ENCODE measurements at regions not wholly inside any gene's neighbourhood (a gene's known extent, or its start where the extent isn't known, plus 50 kb on each side); places are given as distances from the start of the nearest gene placed in this dataset.

GRCh38 chr6:2361195-2361594, 115.8 kb upstream of the GMDS start:
- DNase-seq (ENCODE audit: low read depth, low spot score), result no peak
- TF ChIP-seq, protein P1, sequence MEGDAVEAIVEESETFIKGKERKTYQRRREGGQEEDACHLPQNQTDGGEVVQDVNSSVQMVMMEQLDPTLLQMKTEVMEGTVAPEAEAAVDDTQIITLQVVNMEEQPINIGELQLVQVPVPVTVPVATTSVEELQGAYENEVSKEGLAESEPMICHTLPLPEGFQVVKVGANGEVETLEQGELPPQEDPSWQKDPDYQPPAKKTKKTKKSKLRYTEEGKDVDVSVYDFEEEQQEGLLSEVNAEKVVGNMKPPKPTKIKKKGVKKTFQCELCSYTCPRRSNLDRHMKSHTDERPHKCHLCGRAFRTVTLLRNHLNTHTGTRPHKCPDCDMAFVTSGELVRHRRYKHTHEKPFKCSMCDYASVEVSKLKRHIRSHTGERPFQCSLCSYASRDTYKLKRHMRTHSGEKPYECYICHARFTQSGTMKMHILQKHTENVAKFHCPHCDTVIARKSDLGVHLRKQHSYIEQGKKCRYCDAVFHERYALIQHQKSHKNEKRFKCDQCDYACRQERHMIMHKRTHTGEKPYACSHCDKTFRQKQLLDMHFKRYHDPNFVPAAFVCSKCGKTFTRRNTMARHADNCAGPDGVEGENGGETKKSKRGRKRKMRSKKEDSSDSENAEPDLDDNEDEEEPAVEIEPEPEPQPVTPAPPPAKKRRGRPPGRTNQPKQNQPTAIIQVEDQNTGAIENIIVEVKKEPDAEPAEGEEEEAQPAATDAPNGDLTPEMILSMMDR (IDR thresholded peaks at IDR 0.05; ENCODE audit: low read depth, low read length), result no peak
- in situ Hi-C loops (cut with HindIII; ENCODE audit: low sequenced_read_pairs), result no loop called here
- no peak overlapping the region for H3K4me3 ChIP-seq (ENCODE audit: low read depth, low read length)

DNA sequence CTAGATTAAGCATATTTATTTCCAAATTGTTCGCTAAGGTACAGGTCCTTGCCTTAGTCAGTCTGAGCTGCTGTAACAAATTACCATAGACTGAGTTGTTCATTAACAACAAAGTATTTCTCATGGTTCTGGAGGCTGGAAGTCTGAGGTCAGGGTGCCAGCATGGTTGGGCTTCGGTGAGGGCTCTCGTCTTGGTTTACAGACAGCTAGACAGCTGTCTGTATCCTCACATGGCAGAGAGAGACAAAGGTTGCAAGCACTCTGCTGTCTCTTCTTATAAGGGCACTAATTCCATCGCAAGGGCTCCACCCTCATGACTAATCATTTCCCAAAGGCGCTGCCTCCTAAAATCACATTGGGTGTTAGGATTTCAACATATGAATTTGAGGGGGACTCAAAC, 115.3 kb upstream of the GMDS start:
- DNase-seq (ENCODE audit: low read depth, low spot score), result no peak
- H3K4me3 ChIP-seq (ENCODE audit: low read depth, low read length), result no peak overlapping the region
- in situ Hi-C loops (cut with HindIII; ENCODE audit: low sequenced_read_pairs), result no loop called here
- TF ChIP-seq, protein P1 (IDR thresholded peaks at IDR 0.05; ENCODE audit: low read depth, low read length), result no peak

- in situ Hi-C loops (cut with HindIII; ENCODE audit: low sequenced_read_pairs), result no loop called here
These were observed 114.7 kb upstream of the GMDS start for GRCh38 chr6:2360126-2360525.

GRCh38 chr6:2355150-2355549, 109.7 kb upstream of the GMDS start:
- no peak for DNase-seq (ENCODE audit: low read depth, low spot score)
- TF ChIP-seq, protein P1 (IDR thresholded peaks at IDR 0.05; ENCODE audit: low read depth, low read length), result no peak
- in situ Hi-C loops (cut with HindIII; ENCODE audit: low sequenced_read_pairs), result no loop called here
- H3K4me3 ChIP-seq (ENCODE audit: low read depth, low read length), result no peak overlapping the region

More at GRCh38 chr6:2360126-2360525, 114.7 kb upstream of the GMDS start:
- DNase-seq (ENCODE audit: low read depth, low spot score), result no peak
- no peak overlapping the region for H3K4me3 ChIP-seq (ENCODE audit: low read depth, low read length)
- TF ChIP-seq, protein P1 (IDR thresholded peaks at IDR 0.05; ENCODE audit: low read depth, low read length), result no peak

DNA sequence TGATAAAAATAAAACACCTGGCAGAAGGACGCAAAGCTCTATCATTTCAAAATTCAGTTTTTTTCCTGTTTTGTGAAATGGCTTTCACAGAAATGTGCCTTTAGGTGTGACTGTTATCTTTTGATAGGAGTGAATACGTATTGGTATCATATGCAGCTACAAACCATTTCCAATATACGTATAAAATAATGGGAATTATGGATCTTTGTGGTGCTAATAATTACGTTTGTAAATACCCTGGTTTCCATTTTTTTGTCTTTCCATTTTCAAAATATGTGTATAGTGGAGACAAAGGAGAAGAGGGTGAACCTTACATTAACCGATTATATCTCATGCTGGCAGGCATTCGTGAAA, 108.7 kb upstream of the GMDS start:
- TF ChIP-seq, protein P1 (IDR thresholded peaks at IDR 0.05; ENCODE audit: low read depth, low read length), result no peak
- no peak overlapping the region for H3K4me3 ChIP-seq (ENCODE audit: low read depth, low read length)
- in situ Hi-C loops (cut with HindIII; ENCODE audit: low sequenced_read_pairs), result no loop called here
- DNase-seq (ENCODE audit: low read depth, low spot score), result no peak

- TF ChIP-seq, protein P1 (IDR thresholded peaks at IDR 0.05; ENCODE audit: low read depth, low read length), result peak; percentile 81
- in situ Hi-C loops (cut with HindIII; ENCODE audit: low sequenced_read_pairs), result no loop called here
- DNase-seq (ENCODE audit: low read depth, low spot score), result peak; percentile 80
- H3K4me3 ChIP-seq (ENCODE audit: low read depth, low read length), result no peak overlapping the region
These were observed 108.2 kb upstream of the GMDS start for GRCh38 chr6:2353412-2354137.
